Vagina (tissue), 2 donors: ENCODE measurements at regions not wholly inside any gene's neighbourhood (a gene's known extent, or its start where the extent isn't known, plus 50 kb on each side); places are given as distances from the start of the nearest gene placed in this dataset.

Source experiments
- DNase-seq, 2 donors: peaks; one replicate each; pipeline ENCODE4 v3.0.0-alpha.2; 2017; ENCODE audit errors: extremely low spot score in 2 of 2
- H3K27ac ChIP-seq: fragments of 200-600 bp; sonication (generic); one replicate; pipeline ENCODE4 v1.5.1; 2019
- H3K27me3 ChIP-seq: fragments of 200-600 bp; sonication (generic); one replicate; pipeline ENCODE4 v1.5.1; 2019
- H3K36me3 ChIP-seq, 2 donors: fragments of 200-600 bp; sonication (generic); one replicate each; pipeline ENCODE4 v1.5.1; 2017 to 2019
- H3K4me1 ChIP-seq: fragments of 200-600 bp; sonication (generic); one replicate; pipeline ENCODE4 v1.5.1; 2019
- H3K4me3 ChIP-seq, 2 donors: fragments of 200-600 bp; sonication (generic); 1 replicate in 1 of 2; 2 replicates in 1 of 2; pipeline ENCODE4 v1.5.1; 2016 to 2019
- H3K9me3 ChIP-seq: fragments of 200-600 bp; sonication (generic); one replicate; pipeline ENCODE4 v1.5.1; 2019
- CTCF ChIP-seq, 3 experiments: fragments of 450-650 bp in 2 of 3; fragments of 200-600 bp in 1 of 3; sonication (generic) in 1 of 3; IDR thresholded peaks; one replicate each; pipeline ENCODE4 v1.5.1; 2017 to 2019; ENCODE audit warnings: antibody characterized with exemption in 3 of 3, mild to moderate bottlenecking in 2 of 3, moderate library complexity in 2 of 3
- POLR2A ChIP-seq, 2 donors: fragments of 450-650 bp; IDR thresholded peaks; one replicate each; pipeline ENCODE4 v1.6.1; 2017; ENCODE audit warnings: antibody characterized with exemption in 2 of 2, mild to moderate bottlenecking in 2 of 2, moderate library complexity in 2 of 2
- POLR2AphosphoS5 ChIP-seq, 2 donors: sonication (generic); formaldehyde crosslinking; IDR thresholded peaks; one replicate each; pipeline ENCODE4 v1.9.0; 2017; ENCODE audit warnings: antibody characterized with exemption in 2 of 2, mild to moderate bottlenecking in 2 of 2, low read depth in 1 of 2; ENCODE audit not compliant: insufficient read depth in 1 of 2
- intact Hi-C: fragments of 100-400 bp; cut with DNase I; formaldehyde crosslinking; loops from one replicate; pipeline ENCODE4 v1.15.1; 2023

- DNase-seq: no peak
- no peak for TF ChIP-seq POLR2AphosphoS5 (IDR thresholded peaks at IDR 0.05; ENCODE audit: insufficient read depth in 1 of 2, low read depth in 1 of 2)
- no peak for TF ChIP-seq CTCF (IDR thresholded peaks at IDR 0.05)
- no peak for TF ChIP-seq POLR2A (IDR thresholded peaks at IDR 0.05)
- no peaks in the 10 kb centered on the region for H3K27me3 ChIP-seq
- no peak overlapping the region for H3K27ac ChIP-seq
- H3K9me3 ChIP-seq: no peaks in the 10 kb centered on the region
- no peaks in the 10 kb centered on the region for H3K4me1 ChIP-seq
- no peak overlapping the region for H3K4me3 ChIP-seq
- H3K36me3 ChIP-seq: no peaks in the 10 kb centered on the region
- intact Hi-C loops: no loop called here
Measured at GRCh38 chr5:63894690-63895089, 67.6 kb downstream of the HTR1A start.

- Histone ChIP-seq H3K27me3 (no peaks in the 10 kb centered on the region), H3K4me3 (no peak overlapping the region), H3K36me3 (no peaks in the 10 kb centered on the region), H3K4me1 (no peaks in the 10 kb centered on the region), H3K27ac (no peak overlapping the region), H3K9me3 (no peaks in the 10 kb centered on the region)
- intact Hi-C loops: no loop called here
- no peak for DNase-seq
- no peak for TF ChIP-seq POLR2AphosphoS5 (IDR thresholded peaks at IDR 0.05; ENCODE audit: insufficient read depth in 1 of 2, low read depth in 1 of 2)
- no peak for TF ChIP-seq POLR2A (IDR thresholded peaks at IDR 0.05)
- no peak for TF ChIP-seq CTCF (IDR thresholded peaks at IDR 0.05)
Measured at GRCh38 chr5:63878788-63879187, 83.5 kb downstream of the HTR1A start.

GRCh38 chr5:63877961-63878360 lies 84.3 kb downstream of the HTR1A start:
- H3K36me3 ChIP-seq: no peaks in the 10 kb centered on the region
- H3K4me1 ChIP-seq: no peaks in the 10 kb centered on the region
- no peak overlapping the region for H3K27ac ChIP-seq
- no peak overlapping the region for H3K4me3 ChIP-seq
- intact Hi-C loops: no loop called here
- no peaks in the 10 kb centered on the region for H3K27me3 ChIP-seq
- TF ChIP-seq POLR2AphosphoS5 (IDR thresholded peaks at IDR 0.05; ENCODE audit: insufficient read depth in 1 of 2, low read depth in 1 of 2): no peak
- TF ChIP-seq CTCF (IDR thresholded peaks at IDR 0.05): no peak
- TF ChIP-seq POLR2A (IDR thresholded peaks at IDR 0.05): no peak
- no peak for DNase-seq
- no peaks in the 10 kb centered on the region for H3K9me3 ChIP-seq

GRCh38 chr5:63860379-63860778 lies 101.9 kb downstream of the HTR1A start:
- H3K9me3 ChIP-seq: peaks cover 8% of the 10 kb centered on the region
- no peak for TF ChIP-seq CTCF (IDR thresholded peaks at IDR 0.05)
- TF ChIP-seq POLR2AphosphoS5 (IDR thresholded peaks at IDR 0.05; ENCODE audit: insufficient read depth in 1 of 2, low read depth in 1 of 2): no peak
- TF ChIP-seq POLR2A (IDR thresholded peaks at IDR 0.05): no peak
- H3K4me3 ChIP-seq: no peak overlapping the region
- no peaks in the 10 kb centered on the region for H3K4me1 ChIP-seq
- no peak for DNase-seq
- H3K27me3 ChIP-seq: no peaks in the 10 kb centered on the region
- H3K27ac ChIP-seq: no peak overlapping the region
- H3K36me3 ChIP-seq: no peaks in the 10 kb centered on the region
- intact Hi-C loops: no loop called here

- TF ChIP-seq POLR2A (IDR thresholded peaks at IDR 0.05): no peak
- TF ChIP-seq POLR2AphosphoS5 (IDR thresholded peaks at IDR 0.05; ENCODE audit: insufficient read depth in 1 of 2, low read depth in 1 of 2): no peak
- no peak for TF ChIP-seq CTCF (IDR thresholded peaks at IDR 0.05)
- H3K36me3 ChIP-seq: no peaks in the 10 kb centered on the region
- no peak overlapping the region for H3K4me3 ChIP-seq
- no peak overlapping the region for H3K27ac ChIP-seq
- no peaks in the 10 kb centered on the region for H3K27me3 ChIP-seq
- no peak for DNase-seq
- no peaks in the 10 kb centered on the region for H3K4me1 ChIP-seq
- H3K9me3 ChIP-seq: no peaks in the 10 kb centered on the region
- intact Hi-C loops: no loop called here
Measured at GRCh38 chr5:63854076-63854475, 108.2 kb downstream of the HTR1A start.
